Progenitor cell of endocrine pancreas (in vitro differentiated cells): ENCODE measurements at regions not wholly inside any gene's neighbourhood (a gene's known extent, or its start where the extent isn't known, plus 50 kb on each side); places are given as distances from the start of the nearest gene placed in this dataset.
A peak's percentile ranks its signal among the peaks of the same experiment; 100 is the strongest.

ENCODE experiments used
- DNase-seq: peaks from one replicate; pipeline ENCODE4 v3.0.0; 2021; ENCODE audit warnings: low spot score; ENCODE audit not compliant: unreplicated experiment
- H3K27ac Mint-ChIP-seq: 2 replicates; pipeline ENCODE4 v1.8.0; 2021; ENCODE audit warnings: mild to moderate bottlenecking, moderate library complexity, mixed read lengths
- H3K27me3 Mint-ChIP-seq: 2 replicates; pipeline ENCODE4 v1.8.0; 2021; ENCODE audit warnings: mixed read lengths
- H3K36me3 Mint-ChIP-seq: 2 replicates; pipeline ENCODE4 v1.8.0; 2022; ENCODE audit warnings: mixed read lengths; ENCODE audit not compliant: insufficient read depth
- H3K4me1 Mint-ChIP-seq: 2 replicates; pipeline ENCODE4 v1.8.0; 2021; ENCODE audit warnings: low read depth, mixed read lengths
- H3K4me3 Mint-ChIP-seq: 2 replicates; pipeline ENCODE4 v1.8.0; 2021; ENCODE audit warnings: low read depth, mild to moderate bottlenecking, moderate library complexity, mixed read lengths
- H3K9me3 Mint-ChIP-seq: 2 replicates; pipeline ENCODE4 v1.8.0; 2021; ENCODE audit warnings: low read depth, mixed read lengths
- TF ChIP-seq, protein P1 (sequence below): fragments of 200-600 bp; sonication (generic); IDR thresholded peaks from one replicate; pipeline ENCODE4 v1.5.0; 2021; ENCODE audit warnings: antibody characterized with exemption, mild to moderate bottlenecking; ENCODE audit not compliant: unreplicated experiment

- Mint-ChIP-seq H3K9me3 (no peaks in the 10 kb centered on the region), H3K27me3 (no peaks in the 10 kb centered on the region), H3K36me3 (no peaks in the 10 kb centered on the region), H3K4me3 (no peak overlapping the region), H3K4me1 (peaks cover 4% of the 10 kb centered on the region), H3K27ac (no peak overlapping the region)
- TF ChIP-seq, protein P1, sequence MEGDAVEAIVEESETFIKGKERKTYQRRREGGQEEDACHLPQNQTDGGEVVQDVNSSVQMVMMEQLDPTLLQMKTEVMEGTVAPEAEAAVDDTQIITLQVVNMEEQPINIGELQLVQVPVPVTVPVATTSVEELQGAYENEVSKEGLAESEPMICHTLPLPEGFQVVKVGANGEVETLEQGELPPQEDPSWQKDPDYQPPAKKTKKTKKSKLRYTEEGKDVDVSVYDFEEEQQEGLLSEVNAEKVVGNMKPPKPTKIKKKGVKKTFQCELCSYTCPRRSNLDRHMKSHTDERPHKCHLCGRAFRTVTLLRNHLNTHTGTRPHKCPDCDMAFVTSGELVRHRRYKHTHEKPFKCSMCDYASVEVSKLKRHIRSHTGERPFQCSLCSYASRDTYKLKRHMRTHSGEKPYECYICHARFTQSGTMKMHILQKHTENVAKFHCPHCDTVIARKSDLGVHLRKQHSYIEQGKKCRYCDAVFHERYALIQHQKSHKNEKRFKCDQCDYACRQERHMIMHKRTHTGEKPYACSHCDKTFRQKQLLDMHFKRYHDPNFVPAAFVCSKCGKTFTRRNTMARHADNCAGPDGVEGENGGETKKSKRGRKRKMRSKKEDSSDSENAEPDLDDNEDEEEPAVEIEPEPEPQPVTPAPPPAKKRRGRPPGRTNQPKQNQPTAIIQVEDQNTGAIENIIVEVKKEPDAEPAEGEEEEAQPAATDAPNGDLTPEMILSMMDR: no peak
- no peak for DNase-seq
These were observed 218.5 kb upstream of the SLC30A5 start for GRCh38 chr5:68875351-68875750.

- Mint-ChIP-seq H3K27me3 (no peaks in the 10 kb centered on the region), H3K4me1 (no peaks in the 10 kb centered on the region), H3K36me3 (no peaks in the 10 kb centered on the region), H3K4me3 (no peak overlapping the region), H3K9me3 (no peaks in the 10 kb centered on the region), H3K27ac (no peak overlapping the region)
- DNase-seq: no peak
- TF ChIP-seq, protein P1: no peak
These were observed 210.4 kb upstream of the SLC30A5 start for GRCh38 chr5:68883436-68883835.

DNA sequence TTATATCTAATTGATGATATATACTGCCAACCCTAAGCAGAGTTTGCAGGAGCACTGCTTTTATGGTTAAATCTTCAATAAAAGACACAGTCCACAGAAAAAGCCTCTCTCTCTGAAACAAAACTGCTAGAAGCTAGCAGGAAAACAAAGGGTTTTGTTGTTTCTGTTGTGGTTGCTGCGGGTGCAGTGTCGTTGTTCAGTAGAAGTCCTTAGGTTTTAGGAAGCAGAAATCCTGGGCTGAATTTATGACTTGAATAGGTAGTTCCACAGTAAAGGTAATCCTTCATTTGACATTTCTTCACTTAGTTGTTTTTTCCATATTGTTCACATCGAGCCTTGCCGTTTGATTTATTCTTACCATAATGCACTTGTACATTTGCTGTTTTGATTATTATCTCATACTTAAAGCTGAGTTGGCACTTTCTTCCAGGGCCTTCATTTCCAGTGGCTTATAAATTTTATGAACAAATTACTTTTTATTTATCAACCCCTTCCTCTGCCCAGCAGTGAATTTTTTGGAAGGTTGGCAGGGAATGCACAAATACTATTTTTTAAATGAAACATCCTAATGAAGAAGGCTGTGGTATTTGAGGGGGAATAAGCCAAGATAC is 209.6 kb upstream of the SLC30A5 start:
- no peak overlapping the region for H3K27ac Mint-ChIP-seq
- H3K9me3 Mint-ChIP-seq: no peaks in the 10 kb centered on the region
- no peak for DNase-seq
- H3K4me1 Mint-ChIP-seq: no peaks in the 10 kb centered on the region
- H3K27me3 Mint-ChIP-seq: no peaks in the 10 kb centered on the region
- H3K36me3 Mint-ChIP-seq: no peaks in the 10 kb centered on the region
- H3K4me3 Mint-ChIP-seq: no peak overlapping the region
- TF ChIP-seq, protein P1: no peak

- DNase-seq: no peak
- Mint-ChIP-seq H3K4me1 (no peaks in the 10 kb centered on the region), H3K4me3 (no peak overlapping the region), H3K9me3 (no peaks in the 10 kb centered on the region), H3K36me3 (no peaks in the 10 kb centered on the region), H3K27ac (no peak overlapping the region), H3K27me3 (no peaks in the 10 kb centered on the region)
- TF ChIP-seq, protein P1: peak; percentile 52
These were observed 208.9 kb upstream of the SLC30A5 start for GRCh38 chr5:68884883-68885282.

DNA sequence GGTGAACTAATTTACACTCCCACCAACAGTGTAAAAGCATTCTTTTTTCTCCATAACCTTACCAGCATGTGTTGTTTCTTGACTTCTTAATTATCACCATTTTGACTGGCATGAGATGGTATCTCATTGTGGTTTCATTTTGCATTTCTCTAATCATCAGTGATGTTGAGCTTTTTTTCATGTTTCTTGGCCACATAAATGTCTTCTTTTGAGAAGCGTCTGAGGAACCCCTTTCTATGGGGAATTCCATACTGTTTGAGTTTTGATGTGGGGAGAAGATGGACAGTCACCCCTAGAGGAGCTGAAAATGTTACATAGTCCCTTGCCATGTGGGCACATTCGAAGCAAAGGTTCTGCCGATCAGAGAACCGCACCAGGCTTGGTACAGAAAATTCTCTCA is 207.0 kb upstream of the SLC30A5 start:
- no peak overlapping the region for H3K27ac Mint-ChIP-seq
- no peaks in the 10 kb centered on the region for H3K9me3 Mint-ChIP-seq
- TF ChIP-seq, protein P1: no peak
- H3K4me3 Mint-ChIP-seq: no peak overlapping the region
- H3K27me3 Mint-ChIP-seq: no peaks in the 10 kb centered on the region
- H3K4me1 Mint-ChIP-seq: no peaks in the 10 kb centered on the region
- H3K36me3 Mint-ChIP-seq: no peaks in the 10 kb centered on the region
- no peak for DNase-seq
